Hepatocyte (in vitro differentiated cells): ENCODE measurements at regions not wholly inside any gene's neighbourhood (a gene's known extent, or its start where the extent isn't known, plus 50 kb on each side); places are given as distances from the start of the nearest gene placed in this dataset.

ENCODE experiments used
- CTCF ChIP-seq: fragments of 200-600 bp; sonication (generic); IDR thresholded peaks from 2 replicates; pipeline ENCODE4 v1.5.1; 2016; ENCODE audit warnings: antibody characterized with exemption, mild to moderate bottlenecking; ENCODE audit not compliant: poor library complexity
- EZH2 ChIP-seq: fragments of 200-600 bp; sonication (generic); IDR thresholded peaks from 2 replicates; pipeline ENCODE4 v1.6.1; 2016; ENCODE audit warnings: antibody characterized with exemption, mild to moderate bottlenecking, borderline replicate concordance

GRCh38 chr20:6471110-6471647, 296.3 kb upstream of the BMP2 start:
- no peak for TF ChIP-seq CTCF
- no peak for TF ChIP-seq EZH2
